Esophagus mucosa (tissue), 1 donor: ENCODE measurements at regions not wholly inside any gene's neighbourhood (a gene's known extent, or its start where the extent isn't known, plus 50 kb on each side); places are given as distances from the start of the nearest gene placed in this dataset.
"Not testable (repeated sequence)": the region's sequence is repeated elsewhere in the genome, so short reads cannot be mapped to it uniquely, and the experiment has no call there.

Experiments
- ATAC-seq: fragments of 200-7000 bp; cut with Tn5 transposase; one replicate; pipeline ENCODE4 v1.9.1; 2020
- donor health status: DM: yes; HTN: yes; CAD: no.

- ATAC-seq = not testable (repeated sequence)
Observed at GRCh38 chr15:88965097-88965496, 51.9 kb upstream of the MFGE8 start.

DNA sequence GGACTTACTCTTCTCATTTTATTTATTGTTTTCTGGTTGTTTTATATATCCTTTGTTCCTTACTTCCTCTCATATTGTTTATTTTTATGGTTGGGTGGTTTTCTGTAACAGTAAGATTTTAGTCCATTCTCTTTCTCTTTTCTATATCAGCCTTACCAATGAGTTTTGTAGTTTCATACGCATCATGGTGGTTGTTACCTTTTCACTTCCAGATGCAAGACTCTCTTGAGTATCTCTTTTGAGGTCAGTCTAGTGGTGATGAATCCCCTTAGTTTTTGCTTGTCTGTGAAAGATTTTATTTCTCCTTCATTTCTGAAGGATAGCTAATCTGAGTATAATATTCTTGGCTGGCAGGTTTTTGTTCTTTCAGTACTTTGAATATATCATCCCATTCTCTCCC is 57.1 kb upstream of the MFGE8 start:
- no peak for ATAC-seq

- no peak for ATAC-seq
Observed at GRCh38 chr15:88974392-88974791, 61.2 kb upstream of the MFGE8 start.

- no peak for ATAC-seq
Observed at GRCh38 chr15:88975891-88976290, 62.7 kb upstream of the MFGE8 start.

DNA sequence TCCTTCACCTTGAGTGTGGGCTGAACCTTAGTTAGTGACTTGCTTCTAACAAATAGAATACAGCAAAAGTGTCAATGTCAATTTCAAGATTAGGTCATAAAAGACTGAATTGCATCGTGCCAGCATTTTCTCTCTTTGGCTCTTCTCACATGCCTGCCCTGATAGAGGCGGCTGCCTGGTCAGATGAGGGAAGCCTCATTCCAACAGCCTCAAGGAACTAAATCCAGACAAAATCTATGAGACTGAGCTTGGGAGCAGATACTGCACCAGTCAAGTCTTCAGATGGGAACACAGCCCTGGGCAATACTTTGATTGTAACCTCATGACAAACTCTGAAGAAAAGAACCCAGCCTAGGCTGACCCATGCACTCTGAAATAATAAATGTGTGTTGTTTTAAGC is 63.5 kb upstream of the MFGE8 start:
- ATAC-seq = no peak

GRCh38 chr15:88979674-88980073 is 66.5 kb upstream of the MFGE8 start:
- no peak for ATAC-seq

- ATAC-seq = no peak
Observed at GRCh38 chr15:88980498-88980897, 67.3 kb upstream of the MFGE8 start.

DNA sequence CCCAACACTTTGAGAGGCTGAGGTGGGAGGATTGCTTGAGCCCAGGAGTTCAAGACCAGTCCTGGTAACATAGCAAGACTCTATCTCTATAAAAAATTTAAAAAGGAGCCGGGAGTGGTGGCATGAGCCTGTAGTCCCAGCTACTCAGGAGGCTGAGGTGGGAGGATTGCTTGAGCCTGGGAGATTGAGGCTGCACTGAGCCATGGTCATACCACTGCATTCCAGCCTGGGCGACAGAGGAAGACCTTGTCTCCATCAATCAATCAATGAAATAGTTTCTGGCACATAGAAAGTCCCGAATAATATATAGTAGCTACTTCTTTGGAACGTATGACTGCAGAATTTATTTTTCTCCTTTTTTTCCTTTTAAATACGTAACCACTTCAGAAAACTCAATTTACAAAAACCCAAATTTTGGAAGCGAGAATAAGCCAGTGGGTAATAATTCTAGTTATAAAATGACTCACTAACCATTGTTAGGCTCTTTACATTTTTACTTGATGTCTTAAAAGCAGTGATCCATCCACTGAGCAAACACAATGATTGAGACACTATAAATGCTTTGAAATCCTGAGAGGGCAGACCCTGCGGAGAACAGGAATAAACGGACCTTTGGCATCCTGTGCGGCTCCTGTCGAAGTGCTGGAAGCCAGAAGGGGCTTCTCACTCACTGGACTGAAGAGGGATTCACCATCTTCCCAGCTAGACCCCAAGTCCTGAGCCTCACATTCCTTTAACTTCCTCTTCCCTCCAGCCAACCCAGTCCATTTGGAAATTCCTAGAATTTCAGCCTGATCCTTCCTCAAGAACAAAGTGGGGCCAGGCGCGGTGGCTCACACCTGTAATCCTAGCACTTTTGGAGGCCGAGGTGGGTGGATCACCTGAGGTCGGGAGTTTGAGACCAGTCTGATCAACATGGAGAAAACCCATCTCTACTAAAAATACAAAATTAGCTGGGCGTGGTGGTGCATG is 68.4 kb upstream of the MFGE8 start:
- no peak for ATAC-seq

DNA sequence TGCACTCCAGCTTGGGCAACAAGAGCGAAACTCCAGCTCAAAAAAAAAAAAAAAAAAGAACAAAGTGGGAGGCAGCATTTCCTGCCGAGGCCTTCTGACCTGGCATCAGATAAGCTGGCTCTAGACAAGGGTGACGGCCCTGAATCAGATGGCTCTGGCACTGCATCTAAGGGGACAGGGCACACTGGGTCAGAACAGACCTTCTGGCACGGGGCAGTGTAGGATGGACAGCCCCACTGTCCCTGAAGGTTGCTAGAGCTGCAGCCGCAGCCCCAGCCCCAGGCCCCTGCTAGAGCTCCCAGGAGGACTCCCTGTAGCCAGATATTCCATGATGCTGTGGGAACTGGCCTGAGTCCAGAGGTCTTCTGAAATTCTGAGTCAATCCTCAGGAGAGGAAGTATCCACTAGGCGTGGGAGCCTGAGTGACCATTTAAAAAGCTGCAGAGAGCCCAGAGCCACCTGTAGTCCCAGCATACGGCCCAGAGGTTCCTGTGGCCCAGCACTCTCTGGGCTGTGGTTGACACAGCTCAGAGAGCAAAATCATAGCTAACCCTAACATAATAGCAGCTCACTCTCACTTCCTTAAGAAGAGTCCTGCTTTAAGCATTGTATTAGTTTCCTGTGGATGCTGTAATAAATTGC is 69.2 kb upstream of the MFGE8 start:
- ATAC-seq = peak; percentile 43

DNA sequence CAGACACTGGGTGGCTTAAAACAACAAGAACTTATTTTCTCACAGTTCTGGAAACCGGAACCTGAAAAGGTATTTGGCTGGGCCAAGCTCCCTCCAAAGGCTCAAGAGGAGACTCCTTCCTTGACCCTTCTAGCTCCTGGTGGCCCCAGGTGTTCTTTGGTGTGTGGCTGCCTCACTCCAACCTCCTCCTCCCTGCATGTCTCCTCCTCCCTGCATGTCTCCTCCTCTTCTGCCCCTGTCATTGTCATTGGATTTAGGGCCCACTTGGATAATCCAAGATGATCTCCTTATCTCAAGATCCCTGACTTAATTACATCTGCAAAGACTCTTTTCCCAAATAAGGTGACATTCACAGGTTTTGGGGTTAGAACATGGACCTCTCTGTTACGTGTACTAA is 69.8 kb upstream of the MFGE8 start:
- ATAC-seq = no peak

- no peak for ATAC-seq
Observed at GRCh38 chr15:88983861-88984429, 70.8 kb upstream of the MFGE8 start.

- ATAC-seq = no peak
Observed at GRCh38 chr15:88985547-88986393, 72.6 kb upstream of the MFGE8 start.

GRCh38 chr15:88986949-88987590 is 73.9 kb upstream of the MFGE8 start:
- peak; percentile 23 for ATAC-seq

DNA sequence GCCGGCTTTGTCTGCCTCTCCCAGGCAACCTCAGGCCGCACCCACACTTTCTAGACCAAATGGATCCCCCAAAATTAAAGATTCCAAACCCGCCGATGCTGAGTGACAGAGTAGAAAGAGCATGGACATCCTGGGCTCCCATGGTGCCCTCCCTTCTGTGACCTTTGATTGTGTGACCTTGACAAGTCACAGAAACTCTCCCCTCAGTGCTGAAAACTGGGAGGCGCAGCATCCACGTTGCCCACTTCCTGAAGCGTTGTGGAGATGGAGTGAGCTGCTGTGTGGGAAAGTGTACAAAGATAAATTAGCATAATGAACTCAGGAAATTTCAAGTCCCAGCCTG is 74.4 kb upstream of the MFGE8 start:
- no peak for ATAC-seq

DNA sequence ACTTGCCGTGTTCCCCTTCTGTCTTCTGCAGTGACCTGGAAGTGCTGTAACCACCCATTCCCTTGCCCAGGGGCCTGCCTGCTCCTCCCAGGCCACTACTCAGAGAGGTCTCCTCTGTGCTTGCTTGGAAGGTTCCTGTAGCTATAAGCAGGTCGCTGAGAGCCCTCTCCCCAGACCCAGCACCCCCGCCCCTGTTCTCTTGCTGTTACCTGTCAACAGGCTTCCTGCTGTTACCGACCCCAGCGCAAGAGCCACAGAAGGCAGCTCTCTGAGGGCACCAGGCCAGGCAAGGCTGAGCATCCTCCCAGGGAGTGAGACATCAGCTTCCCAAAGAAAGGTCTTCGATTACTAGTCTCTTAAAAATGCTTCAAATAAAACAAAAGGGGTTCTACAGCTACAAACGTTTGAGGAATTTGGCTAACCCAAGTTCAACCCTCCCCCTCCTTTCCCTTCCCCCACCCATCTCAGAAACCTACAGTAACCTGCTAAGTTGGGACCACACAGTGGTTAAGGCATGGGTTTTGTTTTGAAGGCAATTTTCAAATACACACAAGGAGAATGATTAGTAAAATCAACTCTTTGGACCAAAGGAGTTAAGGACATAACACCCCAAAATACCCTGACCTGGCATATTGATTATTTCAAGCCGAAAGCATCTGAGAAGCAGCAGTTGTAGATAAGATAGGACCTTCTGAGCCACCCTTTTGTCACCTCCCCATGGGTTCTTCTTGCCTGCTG is 74.9 kb upstream of the MFGE8 start:
- ATAC-seq = no peak

DNA sequence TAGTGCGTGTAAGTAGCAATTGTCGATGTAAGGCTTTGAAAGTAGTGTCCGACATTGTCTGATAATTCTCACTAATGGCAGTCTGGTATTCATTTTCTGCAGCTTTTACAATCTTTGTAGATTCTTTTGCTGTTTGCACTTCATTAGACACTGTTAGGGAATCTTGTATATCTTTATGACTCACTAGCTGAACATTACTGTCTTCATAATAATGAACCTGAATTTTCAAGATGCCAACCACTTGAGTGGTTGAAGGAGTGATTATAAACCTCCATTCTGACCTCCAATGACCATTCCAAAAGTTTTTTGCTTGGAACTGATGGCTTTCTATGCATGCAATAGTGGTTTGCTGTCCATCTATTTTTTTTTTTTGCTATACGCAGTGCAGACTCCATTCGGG is 76.4 kb upstream of the MFGE8 start:
- no peak for ATAC-seq

- no peak for ATAC-seq
Observed at GRCh38 chr15:88990185-88990679, 77.1 kb upstream of the MFGE8 start.

DNA sequence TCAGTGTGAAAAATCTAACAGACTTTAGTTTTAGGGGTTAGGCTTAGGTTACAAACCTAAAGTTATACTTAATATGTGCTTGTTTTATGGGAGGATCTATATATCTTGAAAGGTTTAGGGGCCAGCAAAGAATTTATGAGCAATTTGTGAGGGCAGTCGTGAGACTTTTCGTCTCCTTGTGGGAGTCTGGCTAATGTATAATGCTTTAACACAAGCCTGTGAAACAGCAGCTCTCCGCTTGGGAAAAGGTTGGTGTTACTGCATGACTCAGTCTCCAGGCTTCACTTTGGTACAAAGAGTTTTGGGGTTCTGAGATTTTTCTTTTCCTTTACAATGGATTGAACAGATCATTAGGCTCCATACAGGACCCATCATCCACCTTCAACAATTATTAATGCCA is 79.0 kb upstream of the MFGE8 start:
- ATAC-seq = no peak

DNA sequence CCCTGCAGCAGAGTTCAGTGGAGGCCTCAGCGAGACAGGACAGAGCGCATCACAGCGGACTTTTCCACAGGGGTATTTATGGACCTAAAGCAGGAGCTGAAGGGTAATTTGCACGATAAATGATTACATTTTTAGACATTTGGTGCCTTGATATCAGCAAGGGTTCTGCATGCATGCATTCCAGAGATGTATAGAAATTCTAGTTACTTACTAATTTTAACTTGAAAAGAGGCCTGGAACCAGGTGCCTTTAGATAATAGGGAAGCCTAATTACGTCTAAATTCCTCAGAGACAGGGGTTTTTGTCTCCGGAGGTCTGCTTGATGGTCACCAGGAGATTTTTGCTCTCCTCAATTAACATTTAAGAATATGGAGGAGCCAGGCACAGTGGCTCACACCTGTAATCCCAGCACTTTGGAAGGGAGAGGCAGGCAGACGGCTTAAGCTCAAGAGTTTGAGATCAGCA is 79.8 kb upstream of the MFGE8 start:
- no peak for ATAC-seq

DNA sequence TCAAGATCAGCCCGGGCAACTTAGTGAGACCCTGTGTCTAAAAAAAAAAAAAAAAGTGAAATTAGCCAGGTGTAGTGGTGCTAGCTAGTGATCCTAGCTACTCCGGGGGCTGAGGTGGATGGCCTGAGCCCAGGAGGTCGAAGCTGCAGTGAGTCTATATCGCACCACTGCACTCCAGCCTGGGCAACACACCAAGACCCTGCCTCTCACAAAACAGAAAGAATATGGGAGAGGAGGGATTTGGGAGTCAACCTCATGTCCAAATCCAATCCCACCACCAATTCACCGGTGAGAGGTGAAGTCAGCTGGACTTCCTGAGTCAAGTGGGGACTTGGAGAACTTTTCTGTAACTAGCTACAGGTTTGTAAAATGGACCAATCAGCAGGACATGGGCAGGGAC is 80.5 kb upstream of the MFGE8 start:
- no peak for ATAC-seq

DNA sequence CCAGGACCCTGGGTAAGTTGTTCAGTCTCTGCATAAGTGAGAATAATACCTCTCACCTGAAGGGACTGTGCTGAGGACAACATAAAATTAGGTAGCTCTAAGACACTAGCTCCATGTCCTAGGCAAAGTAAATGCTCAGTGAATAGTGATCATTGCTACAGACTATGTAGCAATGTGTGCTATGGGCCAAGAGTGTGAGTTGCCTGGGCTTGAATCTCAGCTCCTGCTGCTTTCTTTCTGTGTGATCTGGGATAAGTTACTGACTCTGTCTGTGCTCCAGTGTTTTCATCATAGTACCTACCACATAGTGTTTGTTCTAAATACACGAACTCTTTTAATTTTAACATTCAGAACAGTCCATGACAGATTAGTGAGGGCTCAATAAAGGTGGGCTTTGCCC is 81.1 kb upstream of the MFGE8 start:
- ATAC-seq = no peak
